Mucosa of descending colon (tissue), 3 donors: ENCODE measurements at regions not wholly inside any gene's neighbourhood (a gene's known extent, or its start where the extent isn't known, plus 50 kb on each side); places are given as distances from the start of the nearest gene placed in this dataset.

Source experiments
- ATAC-seq: fragments of 200-7000 bp; cut with Tn5 transposase; one replicate; pipeline ENCODE4 v1.9.1; 2020; ENCODE audit warnings: mild to moderate bottlenecking, moderate library complexity
- DNase-seq, 3 donors: peaks; one replicate each; pipeline ENCODE4 v3.0.0-alpha.2; 2020
- H3K36me3 ChIP-seq: fragments of 200-600 bp; one replicate; pipeline ENCODE4 v1.8.0; 2021; ENCODE audit warnings: low read depth, mild to moderate bottlenecking
- H3K4me1 ChIP-seq: fragments of 200-600 bp; one replicate; pipeline ENCODE4 v1.8.0; 2021; ENCODE audit warnings: low read depth, mild to moderate bottlenecking
- H3K4me3 ChIP-seq: fragments of 200-600 bp; one replicate; pipeline ENCODE4 v1.8.0; 2021; ENCODE audit warnings: mild to moderate bottlenecking
- H3K9me3 ChIP-seq: fragments of 200-600 bp; one replicate; pipeline ENCODE4 v1.8.0; 2021; ENCODE audit warnings: mild to moderate bottlenecking
- CTCF ChIP-seq: fragments of 200-600 bp; IDR thresholded peaks from one replicate; pipeline ENCODE4 v1.8.0; 2022; ENCODE audit warnings: antibody characterized with exemption, mild to moderate bottlenecking
- intact Hi-C, 2 donors: fragments of 100-400 bp; cut with DNase I in 1 of 2; cut with micrococcal nuclease in 1 of 2; formaldehyde crosslinking; loops; one replicate each; pipeline versions ENCODE4 v1.11.0 to v1.11.1; 2022; cut with DNase I, micrococcal nuclease
- donor health status: DM: no; HTN: no; CAD: no; lungs with moderate emphysema.
- donor health status: DM: no; HTN: no; CAD: no.
- donor health status: DM: no; HTN: yes; CAD: no.

DNA sequence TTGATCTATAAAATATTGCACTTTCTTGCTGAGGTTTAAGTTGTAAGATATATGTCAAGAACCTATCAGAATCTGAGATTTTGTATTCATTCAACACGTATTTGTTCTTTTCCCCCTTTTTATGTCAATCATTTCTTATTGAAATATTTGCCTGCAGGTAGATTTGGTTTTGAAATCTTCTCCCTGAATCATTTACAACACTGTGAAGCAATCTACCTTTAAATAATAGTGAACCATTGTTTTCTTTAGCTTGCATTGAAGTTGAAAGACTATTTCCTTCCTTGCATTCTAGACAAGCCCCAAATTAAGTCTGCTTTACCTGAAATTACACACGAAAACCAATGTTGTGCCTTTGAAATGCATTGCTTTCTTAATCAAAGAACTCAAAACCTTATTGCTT, 460.2 kb downstream of the KIF2B start:
- H3K9me3 ChIP-seq: peaks cover 12% of the 10 kb centered on the region
- TF ChIP-seq CTCF: no peak
- ATAC-seq (no peak), DNase-seq (no peak)
- no peaks in the 10 kb centered on the region for H3K36me3 ChIP-seq
- H3K4me1 ChIP-seq: no peaks in the 10 kb centered on the region
- intact Hi-C loops: no loop called here
- no peak overlapping the region for H3K4me3 ChIP-seq

DNA sequence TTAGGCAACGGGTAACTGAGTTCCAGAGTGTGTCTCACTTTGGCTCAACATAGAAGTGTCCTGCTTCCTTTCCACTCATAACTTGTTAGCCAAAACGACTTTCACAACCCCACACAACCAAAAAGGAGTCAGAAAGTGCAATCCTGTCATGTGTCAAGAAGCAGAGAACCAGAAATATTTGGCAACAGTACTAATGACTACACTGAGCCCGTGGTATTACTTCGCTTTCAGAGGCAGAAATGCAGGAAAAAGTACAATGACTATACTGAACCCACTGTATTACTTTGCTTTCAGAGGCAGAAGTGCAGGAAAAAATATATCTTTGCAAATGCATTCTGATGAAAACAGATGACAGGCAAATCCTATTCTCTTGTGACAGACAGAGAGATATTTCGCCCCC, 484.6 kb downstream of the KIF2B start:
- DNase-seq (no peak), ATAC-seq (no peak)
- Histone ChIP-seq H3K4me1 (no peaks in the 10 kb centered on the region), H3K4me3 (no peak overlapping the region), H3K36me3 (no peaks in the 10 kb centered on the region), H3K9me3 (peaks cover 18% of the 10 kb centered on the region)
- TF ChIP-seq CTCF: no peak
- intact Hi-C loops: no loop called here

GRCh38 chr17:54324813-54325212, 502.1 kb downstream of the KIF2B start:
- no peaks in the 10 kb centered on the region for H3K36me3 ChIP-seq
- no peak for TF ChIP-seq CTCF
- H3K4me1 ChIP-seq: no peaks in the 10 kb centered on the region
- H3K4me3 ChIP-seq: no peak overlapping the region
- intact Hi-C loops: no loop called here
- peaks cover 56% of the 10 kb centered on the region for H3K9me3 ChIP-seq
- DNase-seq (no peak), ATAC-seq (no peak)

DNA sequence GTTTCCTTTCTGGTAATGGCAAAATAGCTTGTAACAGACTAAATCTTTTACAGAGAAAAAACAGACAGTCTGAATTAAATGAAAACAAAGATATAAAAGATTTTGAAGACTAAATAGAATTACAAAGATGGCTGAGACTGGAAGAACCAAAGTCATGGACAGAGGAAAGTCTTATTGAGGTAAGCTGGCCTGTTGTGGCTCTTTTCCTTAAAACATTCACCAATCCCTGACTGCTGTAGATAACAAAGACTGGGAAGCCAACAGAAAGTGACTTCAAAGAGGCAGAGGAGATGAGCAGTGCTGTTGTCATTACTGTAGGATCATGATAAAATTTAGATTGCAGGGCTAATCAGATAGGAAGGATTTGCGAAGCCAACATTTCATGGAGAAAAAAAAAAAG, 517.0 kb downstream of the KIF2B start:
- intact Hi-C loops: no loop called here

DNA sequence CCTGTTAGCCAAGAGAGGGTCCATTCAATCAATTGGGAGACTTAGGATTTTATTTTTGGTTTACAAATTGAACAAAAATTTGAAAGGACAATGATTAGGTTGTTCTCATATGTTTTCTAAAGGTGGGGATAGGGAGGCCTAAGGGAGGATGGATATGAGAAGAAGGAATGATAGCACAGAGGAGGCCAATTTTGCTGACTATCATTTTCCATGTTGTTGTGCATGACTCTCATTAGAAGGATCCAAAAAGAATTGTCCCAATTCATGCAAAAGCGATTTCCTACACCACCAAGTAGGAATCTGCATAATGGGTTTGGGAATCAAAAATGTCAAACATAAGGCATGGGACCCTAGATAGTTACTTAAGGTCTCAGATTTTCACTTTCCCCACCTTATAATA, 524.8 kb downstream of the KIF2B start:
- H3K36me3 ChIP-seq: no peaks in the 10 kb centered on the region
- H3K4me3 ChIP-seq: no peak overlapping the region
- no peak for DNase-seq
- no peaks in the 10 kb centered on the region for H3K4me1 ChIP-seq
- peaks cover 35% of the 10 kb centered on the region for H3K9me3 ChIP-seq
- intact Hi-C loops: no loop called here
- no peak for ATAC-seq
- TF ChIP-seq CTCF: no peak

More for the DNA sequence above, 517.0 kb downstream of the KIF2B start:
- Histone ChIP-seq H3K4me1 (no peaks in the 10 kb centered on the region), H3K36me3 (no peaks in the 10 kb centered on the region), H3K9me3 (peaks cover 38% of the 10 kb centered on the region), H3K4me3 (no peak overlapping the region)
- no peak for ATAC-seq
- no peak for DNase-seq
- no peak for TF ChIP-seq CTCF

DNA sequence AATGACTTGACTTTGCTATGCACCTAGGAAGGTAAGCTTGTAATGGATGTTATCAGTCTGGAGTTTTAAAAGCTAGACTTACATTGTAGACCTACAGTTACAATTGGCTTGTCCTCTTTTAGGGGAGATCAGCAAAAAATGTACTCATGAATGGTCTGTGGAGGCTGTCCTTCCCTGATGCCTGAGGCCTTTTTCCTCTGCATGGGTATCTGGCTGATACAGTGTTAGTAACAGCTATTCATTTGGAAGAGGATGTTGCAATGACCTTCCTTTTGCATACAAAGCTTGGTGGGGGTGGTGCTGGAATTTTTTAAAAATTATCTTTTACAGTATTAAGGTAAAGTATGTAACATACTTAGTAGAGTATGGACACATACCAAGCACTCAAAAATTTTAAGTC, 525.5 kb downstream of the KIF2B start:
- no peaks in the 10 kb centered on the region for H3K36me3 ChIP-seq
- H3K4me1 ChIP-seq: no peaks in the 10 kb centered on the region
- H3K9me3 ChIP-seq: peaks cover 35% of the 10 kb centered on the region
- ATAC-seq (no peak), DNase-seq (no peak)
- intact Hi-C loops: no loop called here
- TF ChIP-seq CTCF: no peak
- H3K4me3 ChIP-seq: no peak overlapping the region
